ENCODE measurements at regions not wholly inside any gene's neighbourhood (a gene's known extent, or its start where the extent isn't known, plus 50 kb on each side); places are given as distances from the start of the nearest gene placed in this dataset.

GRCh38 chr10:85457191-85457590 lies 909.4 kb downstream of the GRID1 start:
- no peak overlapping the region for H3K4me3 ChIP-seq (replicated peaks; ENCODE audit: low read depth, low read length)
- DNase-seq (ENCODE audit: extremely low read depth, low read depth): no peak
- no peak for TF ChIP-seq CTCF (IDR thresholded peaks at IDR 0.05; ENCODE audit: low read depth, low read length, missing control alignments)

- TF ChIP-seq CTCF (IDR thresholded peaks at IDR 0.05; ENCODE audit: low read depth, low read length, missing control alignments): no peak
- DNase-seq (ENCODE audit: extremely low read depth, low read depth): no peak
- H3K4me3 ChIP-seq (replicated peaks; ENCODE audit: low read depth, low read length): no peak overlapping the region
Observed at GRCh38 chr10:85458324-85458723, 908.3 kb downstream of the GRID1 start.

GRCh38 chr10:85459906-85460305 lies 906.7 kb downstream of the GRID1 start:
- DNase-seq (ENCODE audit: extremely low read depth, low read depth): no peak
- no peak for TF ChIP-seq CTCF (IDR thresholded peaks at IDR 0.05; ENCODE audit: low read depth, low read length, missing control alignments)
- H3K4me3 ChIP-seq (replicated peaks; ENCODE audit: low read depth, low read length): no peak overlapping the region

- no peak for TF ChIP-seq CTCF (IDR thresholded peaks at IDR 0.05; ENCODE audit: low read depth, low read length, missing control alignments)
- no peak overlapping the region for H3K4me3 ChIP-seq (replicated peaks; ENCODE audit: low read depth, low read length)
- no peak for DNase-seq (ENCODE audit: extremely low read depth, low read depth)
Observed at GRCh38 chr10:85464336-85464735, 902.3 kb downstream of the GRID1 start.

- H3K4me3 ChIP-seq (replicated peaks; ENCODE audit: low read depth, low read length): no peak overlapping the region
- no peak for DNase-seq (ENCODE audit: extremely low read depth, low read depth)
- no peak for TF ChIP-seq CTCF (IDR thresholded peaks at IDR 0.05; ENCODE audit: low read depth, low read length, missing control alignments)
Observed at GRCh38 chr10:85477979-85478378, 888.6 kb downstream of the GRID1 start.

- no peak overlapping the region for H3K4me3 ChIP-seq (replicated peaks; ENCODE audit: low read depth, low read length)
- no peak for TF ChIP-seq CTCF (IDR thresholded peaks at IDR 0.05; ENCODE audit: low read depth, low read length, missing control alignments)
- DNase-seq (ENCODE audit: extremely low read depth, low read depth): no peak
Observed at GRCh38 chr10:85490431-85490830, 876.2 kb downstream of the GRID1 start.

- no peak for TF ChIP-seq CTCF (IDR thresholded peaks at IDR 0.05; ENCODE audit: low read depth, low read length, missing control alignments)
- DNase-seq (ENCODE audit: extremely low read depth, low read depth): no peak
- no peak overlapping the region for H3K4me3 ChIP-seq (replicated peaks; ENCODE audit: low read depth, low read length)
Observed at GRCh38 chr10:85491652-85492051, 874.9 kb downstream of the GRID1 start.

Data from HFF-Myc (cell line).